ENCODE measurements at regions not wholly inside any gene's neighbourhood (a gene's known extent, or its start where the extent isn't known, plus 50 kb on each side); places are given as distances from the start of the nearest gene placed in this dataset.

DNA sequence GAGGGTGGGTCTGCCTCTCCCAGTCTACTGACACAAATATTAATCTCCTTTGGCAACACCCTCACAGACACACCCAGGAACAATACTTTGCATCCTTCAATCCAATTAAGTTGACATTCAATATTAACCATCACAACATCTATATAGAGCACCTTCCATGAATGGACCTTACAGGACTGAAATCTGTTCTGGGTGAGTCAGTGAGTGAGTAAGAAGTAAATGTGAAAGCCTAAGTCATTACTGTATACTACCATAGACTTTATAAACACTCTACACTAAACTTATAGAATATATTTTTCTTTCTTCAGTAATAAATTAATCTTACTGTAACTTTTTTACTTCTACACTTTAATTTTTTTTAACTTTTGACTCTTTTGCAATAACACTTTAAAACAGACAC lies 993.8 kb upstream of the MAP3K7 start:
- no peak for DNase-seq

DNA sequence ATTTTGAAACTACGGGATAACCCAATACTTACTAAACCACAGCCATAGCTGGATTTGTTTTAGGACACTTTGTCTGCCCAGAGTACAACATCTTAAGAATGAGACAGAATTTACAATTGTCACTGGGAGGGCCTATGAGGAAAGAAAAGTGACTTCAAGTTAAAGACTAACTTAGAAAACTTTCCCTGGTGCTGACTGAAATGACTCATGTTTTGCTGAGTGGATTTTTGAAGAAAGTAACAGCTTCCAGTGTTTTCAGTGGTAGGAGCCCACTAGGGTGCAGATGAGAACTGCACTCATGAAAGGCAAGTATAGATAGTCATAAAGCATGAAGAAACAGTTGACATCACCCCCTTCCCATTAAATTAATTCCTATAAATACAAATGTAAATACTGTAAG lies 988.2 kb upstream of the MAP3K7 start:
- no peak for DNase-seq

DNA sequence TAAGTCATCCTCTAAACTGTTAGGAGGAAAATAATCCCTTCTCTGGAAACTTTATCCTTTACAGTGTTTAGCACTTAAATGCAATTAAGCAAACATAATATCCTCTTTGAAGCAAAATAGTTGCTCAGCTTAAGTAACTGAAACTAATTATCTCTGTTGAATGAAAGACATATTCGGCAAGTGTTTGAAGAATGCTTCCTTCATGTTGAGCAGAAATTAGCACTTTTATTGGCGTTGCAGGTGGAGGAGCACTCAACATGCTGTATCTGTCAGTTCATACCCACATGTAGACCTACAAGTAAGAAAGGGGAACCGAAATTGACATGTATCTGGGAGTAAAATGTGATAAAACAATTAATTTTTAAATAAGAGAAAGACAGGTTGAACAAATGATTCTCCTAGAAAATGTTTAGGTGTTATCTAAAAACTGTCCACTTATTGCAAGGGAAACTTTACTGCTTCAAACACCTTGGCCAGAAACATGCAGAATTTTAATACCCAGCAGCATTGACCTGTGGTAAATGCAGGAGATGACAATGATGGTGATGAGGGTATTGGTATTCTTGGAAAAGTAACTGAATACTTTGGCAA lies 987.0 kb upstream of the MAP3K7 start:
- DNase-seq: no peak

DNA sequence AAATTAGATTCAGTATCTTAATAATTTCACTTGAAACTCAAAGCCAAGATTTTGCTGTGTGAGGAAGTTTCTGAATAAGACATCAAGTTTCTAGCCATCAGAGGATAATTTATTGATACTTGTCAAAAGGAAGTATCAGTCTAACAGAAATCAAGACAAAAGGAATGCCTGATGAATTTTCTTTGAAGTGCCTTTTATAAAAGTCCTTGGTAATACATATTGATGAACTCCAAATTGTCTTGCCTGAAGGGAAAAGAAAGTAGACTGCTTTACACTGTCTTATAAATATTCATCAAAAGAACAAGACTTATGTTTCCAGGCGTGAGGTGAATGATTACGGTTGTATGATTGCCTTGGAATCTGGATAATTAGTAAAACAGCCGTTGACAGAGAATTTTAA lies 986.0 kb upstream of the MAP3K7 start:
- DNase-seq: no peak

- DNase-seq: no peak
Measured at GRCh38 chr6:91569071-91569470, 982.2 kb upstream of the MAP3K7 start.

- DNase-seq: no peak
Measured at GRCh38 chr6:91566467-91566866, 979.6 kb upstream of the MAP3K7 start.

DNA sequence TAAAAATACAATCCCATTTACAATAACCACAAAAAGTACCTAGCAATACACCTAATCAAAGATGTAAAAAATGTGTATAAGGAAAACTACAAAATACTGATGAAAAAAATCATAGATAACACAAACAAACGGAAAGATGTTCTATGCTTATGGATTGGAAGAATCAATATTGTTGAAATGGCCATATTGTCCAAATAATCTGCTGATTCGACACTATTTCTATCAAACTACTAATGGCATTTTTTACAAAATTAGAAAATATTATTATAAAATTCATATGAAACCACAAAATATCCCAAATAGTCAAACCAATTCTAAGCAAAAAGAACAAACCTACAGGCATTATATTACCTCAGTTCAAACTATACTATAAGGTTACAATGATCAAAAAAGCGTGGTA lies 978.3 kb upstream of the MAP3K7 start:
- DNase-seq: no peak

DNA sequence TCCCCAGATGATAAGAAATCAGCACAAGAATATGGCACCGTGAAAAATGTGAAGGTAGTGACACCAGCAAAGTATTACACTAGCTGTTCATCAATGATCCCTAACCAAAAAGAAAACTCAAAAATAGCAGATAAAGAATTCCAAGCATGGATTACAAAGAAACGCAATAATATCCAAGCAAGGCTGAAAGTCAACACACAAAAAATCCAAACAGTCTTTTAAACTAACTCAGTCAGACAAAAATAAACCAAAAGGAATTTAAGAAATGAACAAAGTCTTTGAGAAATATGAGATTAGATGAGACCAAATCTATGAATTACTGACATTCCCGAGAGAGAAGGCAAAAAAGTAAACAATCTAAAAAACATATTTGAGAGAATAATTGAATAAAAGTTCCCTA lies 976.1 kb upstream of the MAP3K7 start:
- DNase-seq: no peak

DNA sequence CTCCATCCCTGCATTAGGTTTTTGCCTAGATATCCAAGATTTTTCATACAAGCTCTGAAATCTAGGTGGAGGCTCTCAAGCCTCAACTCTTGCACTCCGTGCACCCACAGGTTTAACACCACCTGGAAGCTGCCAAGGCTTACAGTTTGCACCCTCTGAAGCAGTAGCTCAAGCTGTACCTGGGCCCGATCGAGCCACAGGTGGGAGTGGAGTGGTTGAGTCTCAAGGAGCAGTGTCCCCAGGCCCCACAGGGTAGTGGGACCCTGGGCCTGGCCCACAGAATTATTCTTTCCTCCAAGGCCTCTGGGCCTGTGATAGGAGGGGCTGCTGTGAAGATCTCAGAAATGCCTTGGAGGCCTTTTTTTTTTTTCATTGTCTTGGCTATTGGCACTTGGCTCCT lies 973.5 kb upstream of the MAP3K7 start:
- no peak for DNase-seq

GRCh38 chr6:91540902-91541301 lies 954.0 kb upstream of the MAP3K7 start:
- DNase-seq: no peak

DNA sequence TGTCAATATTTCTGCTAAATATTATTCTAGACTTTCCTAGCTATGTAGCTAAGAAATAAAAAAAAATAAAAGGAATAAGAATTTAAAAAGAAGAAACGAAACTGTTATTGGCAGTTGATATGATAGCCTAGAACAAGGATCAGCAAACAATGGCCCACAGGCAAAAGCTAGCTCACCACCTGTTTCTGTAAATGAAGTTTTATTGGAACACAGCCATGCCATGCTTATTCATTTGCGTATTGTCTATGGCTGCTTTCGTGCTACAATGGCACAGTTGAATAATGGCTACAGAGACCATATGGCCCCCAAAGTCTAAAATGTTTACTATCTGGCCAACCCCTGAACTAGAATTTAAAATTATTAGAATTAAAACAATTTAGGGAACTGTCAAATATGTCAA lies 952.6 kb upstream of the MAP3K7 start:
- no peak for DNase-seq

DNA sequence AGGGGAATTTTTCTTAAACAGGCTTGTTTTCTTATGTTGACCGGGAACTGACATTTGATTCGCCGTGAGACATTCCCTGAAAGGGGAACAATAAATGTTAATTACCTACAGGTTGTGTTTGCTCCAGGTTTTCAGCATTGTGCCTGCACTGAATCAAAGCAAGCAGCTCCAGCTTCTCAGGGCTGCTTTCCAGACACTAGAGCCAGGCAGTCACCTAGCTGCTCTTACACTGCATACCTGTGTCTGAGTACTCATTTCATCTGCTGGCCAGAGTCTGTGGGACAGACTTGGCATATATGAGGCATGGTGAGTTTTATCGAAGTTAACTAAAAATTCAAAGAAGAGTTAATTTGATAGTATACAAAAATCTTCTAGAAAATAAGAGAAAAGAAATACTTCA lies 951.8 kb upstream of the MAP3K7 start:
- DNase-seq: no peak

- DNase-seq: no peak
Measured at GRCh38 chr6:91534614-91535013, 947.7 kb upstream of the MAP3K7 start.

- DNase-seq: no peak
Measured at GRCh38 chr6:91523511-91523910, 936.6 kb upstream of the MAP3K7 start.

DNA sequence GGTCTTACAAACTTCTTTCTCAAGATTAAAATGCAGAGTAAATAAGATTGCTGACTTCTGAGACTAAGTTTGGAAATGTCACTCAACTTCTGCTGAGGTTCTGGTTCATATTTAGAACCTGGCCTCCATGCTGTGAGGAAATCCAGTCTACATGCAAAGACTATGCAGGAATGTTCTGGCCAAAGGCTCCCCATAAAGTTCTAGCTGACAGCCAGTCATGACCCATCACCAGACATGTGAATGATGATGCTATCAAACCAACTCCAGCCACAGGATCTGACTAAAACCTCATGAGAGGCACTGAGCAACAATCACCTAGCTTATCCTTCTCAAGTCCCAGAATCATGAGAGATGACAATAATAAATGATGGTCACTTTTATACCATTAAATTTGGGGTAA lies 935.1 kb upstream of the MAP3K7 start:
- DNase-seq: no peak

- no peak for DNase-seq
Measured at GRCh38 chr6:91509711-91510110, 922.8 kb upstream of the MAP3K7 start.

DNA sequence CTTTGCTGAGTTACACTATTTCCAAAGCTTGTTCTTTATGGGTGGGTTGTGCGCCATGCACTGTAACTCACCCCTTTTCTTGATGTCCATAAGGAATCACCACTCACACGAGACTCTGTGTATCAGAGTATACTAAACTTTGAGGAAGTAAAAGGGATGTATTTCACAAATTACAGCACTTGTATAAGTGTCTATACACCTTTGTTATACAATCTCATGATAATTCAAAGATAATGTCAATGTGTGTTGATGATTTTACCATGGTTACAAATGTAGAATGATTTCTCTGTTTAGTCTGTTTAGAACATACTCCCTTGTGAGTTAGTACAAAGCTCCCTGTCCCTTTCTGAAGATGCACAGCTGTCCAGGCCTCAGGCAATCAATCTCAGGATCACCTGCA lies 922.2 kb upstream of the MAP3K7 start:
- no peak for DNase-seq

- no peak for DNase-seq
Measured at GRCh38 chr6:91506509-91506908, 919.6 kb upstream of the MAP3K7 start.

DNA sequence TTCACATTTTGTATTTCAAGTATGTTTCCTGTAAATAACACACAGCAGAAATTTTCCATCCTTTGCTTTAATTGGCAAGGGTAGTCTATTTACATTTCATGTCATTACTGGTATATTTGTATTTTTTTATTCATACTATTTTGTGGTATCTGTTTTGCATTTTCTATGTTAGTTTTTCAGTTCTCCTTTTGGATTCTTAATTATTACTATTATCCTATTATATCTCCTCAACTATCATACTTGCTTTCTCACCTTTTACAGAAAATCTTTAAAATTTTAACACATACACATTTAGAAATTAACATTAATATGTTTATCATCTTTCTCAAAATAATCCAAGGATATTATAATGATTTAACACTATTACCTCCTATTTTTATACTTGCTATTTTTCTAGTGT lies 918.3 kb upstream of the MAP3K7 start:
- DNase-seq: no peak

- no peak for DNase-seq
Measured at GRCh38 chr6:91501930-91502329, 915.1 kb upstream of the MAP3K7 start.

- no peak for DNase-seq
Measured at GRCh38 chr6:91500689-91501303, 913.9 kb upstream of the MAP3K7 start.

DNA sequence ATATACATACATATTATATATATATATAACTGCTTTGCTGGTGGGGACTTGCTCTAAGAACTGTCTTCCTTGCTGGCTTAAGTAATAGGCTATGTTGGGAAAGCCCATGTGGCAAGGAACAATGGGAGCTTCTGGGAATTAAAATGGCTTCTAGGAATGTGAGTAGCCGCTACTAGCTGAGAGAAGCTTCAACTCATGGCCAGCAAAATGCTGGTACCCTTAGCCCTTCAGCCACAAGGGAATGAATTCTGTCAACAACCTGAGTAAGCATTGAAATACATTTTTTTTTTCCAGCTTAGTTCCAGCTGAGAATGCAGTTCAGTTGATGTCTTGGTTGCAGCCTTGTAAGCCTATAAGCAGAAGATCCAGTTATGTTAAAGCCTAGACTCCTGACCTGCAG lies 911.7 kb upstream of the MAP3K7 start:
- no peak for DNase-seq

DNA sequence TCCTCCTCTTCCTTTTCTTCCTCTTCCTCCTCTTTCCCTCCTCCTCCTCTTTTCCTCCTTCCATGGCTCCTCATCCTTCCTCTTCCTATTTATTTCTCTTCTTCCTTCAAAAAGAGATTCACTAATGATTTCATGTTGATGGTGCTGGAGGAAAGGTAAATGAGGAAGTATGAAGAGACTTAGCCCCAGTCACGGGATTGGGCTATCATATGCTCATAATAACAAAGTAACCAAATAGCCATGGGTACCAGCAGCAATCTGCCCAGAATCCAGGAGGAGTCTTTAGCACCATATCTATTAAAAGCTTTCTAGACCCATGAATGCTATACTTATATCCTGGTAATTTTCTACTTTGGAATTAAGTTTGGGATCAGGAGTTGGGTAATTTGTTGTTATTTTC lies 910.9 kb upstream of the MAP3K7 start:
- DNase-seq: no peak

- DNase-seq: no peak
Measured at GRCh38 chr6:91490671-91491301, 903.9 kb upstream of the MAP3K7 start.

All from stimulated activated CD4-positive, alpha-beta T cell treated with anti-CD3 and anti-CD28 coated beads, Interleukin-2, amount 100 ng/mL, for 24 hours (primary cell).